ENCODE measurements at regions not wholly inside any gene's neighbourhood (a gene's known extent, or its start where the extent isn't known, plus 50 kb on each side); places are given as distances from the start of the nearest gene placed in this dataset.

DNA sequence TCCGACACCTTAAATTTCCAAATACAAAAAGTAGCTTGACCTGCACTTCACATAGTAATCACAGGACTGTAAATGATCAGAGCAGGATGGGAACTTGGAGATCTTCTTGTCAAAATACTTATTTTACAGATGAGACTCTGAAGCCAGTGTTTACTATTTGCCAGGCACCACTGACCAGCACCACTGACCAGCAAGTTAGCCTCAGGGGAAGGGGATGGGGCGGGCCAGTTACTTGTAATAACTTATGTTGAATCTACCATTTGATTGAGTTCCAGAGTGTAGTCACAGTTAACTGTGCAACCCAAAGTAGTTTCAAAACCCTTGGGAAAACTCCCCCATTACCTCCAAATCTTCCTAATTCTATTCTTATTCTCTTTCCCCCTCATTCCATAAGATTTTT lies 278.4 kb downstream of the PCNX1 start:
- TF ChIP-seq CTCF (IDR thresholded peaks at IDR 0.05; ENCODE audit: insufficient read depth, low read depth, low read length) (no peak), EZH2 (IDR thresholded peaks at IDR 0.05; ENCODE audit: insufficient read depth, low read length) (no peak)
